ENCODE measurements at regions not wholly inside any gene's neighbourhood (a gene's known extent, or its start where the extent isn't known, plus 50 kb on each side); places are given as distances from the start of the nearest gene placed in this dataset.

DNA sequence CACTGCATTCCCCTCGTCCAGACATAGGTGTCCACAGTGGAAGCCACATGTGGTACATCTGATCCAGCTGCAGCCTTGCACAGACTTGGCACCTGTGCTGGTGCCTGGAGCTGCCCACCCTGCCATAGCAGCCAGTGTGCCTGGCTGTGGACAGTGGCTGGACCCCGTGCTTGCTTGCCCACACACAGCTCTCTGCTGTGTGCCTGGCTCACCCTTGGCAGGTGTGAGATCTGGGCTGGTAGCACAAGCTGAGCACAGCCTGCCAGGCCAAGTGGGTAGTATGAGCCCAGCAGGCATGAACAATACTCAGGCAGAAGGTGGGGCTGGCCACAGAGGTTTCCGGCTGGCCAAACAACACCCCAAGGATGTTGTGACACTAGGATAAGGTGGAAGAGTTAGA is 614.4 kb downstream of the BCKDHB start:
- TF ChIP-seq, protein P1, sequence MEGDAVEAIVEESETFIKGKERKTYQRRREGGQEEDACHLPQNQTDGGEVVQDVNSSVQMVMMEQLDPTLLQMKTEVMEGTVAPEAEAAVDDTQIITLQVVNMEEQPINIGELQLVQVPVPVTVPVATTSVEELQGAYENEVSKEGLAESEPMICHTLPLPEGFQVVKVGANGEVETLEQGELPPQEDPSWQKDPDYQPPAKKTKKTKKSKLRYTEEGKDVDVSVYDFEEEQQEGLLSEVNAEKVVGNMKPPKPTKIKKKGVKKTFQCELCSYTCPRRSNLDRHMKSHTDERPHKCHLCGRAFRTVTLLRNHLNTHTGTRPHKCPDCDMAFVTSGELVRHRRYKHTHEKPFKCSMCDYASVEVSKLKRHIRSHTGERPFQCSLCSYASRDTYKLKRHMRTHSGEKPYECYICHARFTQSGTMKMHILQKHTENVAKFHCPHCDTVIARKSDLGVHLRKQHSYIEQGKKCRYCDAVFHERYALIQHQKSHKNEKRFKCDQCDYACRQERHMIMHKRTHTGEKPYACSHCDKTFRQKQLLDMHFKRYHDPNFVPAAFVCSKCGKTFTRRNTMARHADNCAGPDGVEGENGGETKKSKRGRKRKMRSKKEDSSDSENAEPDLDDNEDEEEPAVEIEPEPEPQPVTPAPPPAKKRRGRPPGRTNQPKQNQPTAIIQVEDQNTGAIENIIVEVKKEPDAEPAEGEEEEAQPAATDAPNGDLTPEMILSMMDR (IDR thresholded peaks at IDR 0.05; ENCODE audit: low read depth, low read length): no peak
- no peaks in the 10 kb centered on the region for H3K36me3 ChIP-seq
- H3K27me3 ChIP-seq: no peaks in the 10 kb centered on the region
- no peak overlapping the region for H3K4me3 ChIP-seq (ENCODE audit: low read depth, low read length)
- H3K9me3 ChIP-seq: no peaks in the 10 kb centered on the region
- no peaks in the 10 kb centered on the region for H3K4me1 ChIP-seq
- no peak for DNase-seq

GRCh38 chr6:80714513-80714912 is 608.0 kb downstream of the BCKDHB start:
- no peak for DNase-seq
- Histone ChIP-seq H3K4me3 (ENCODE audit: low read depth, low read length) (no peak overlapping the region), H3K9me3 (no peaks in the 10 kb centered on the region), H3K27me3 (no peaks in the 10 kb centered on the region), H3K36me3 (no peaks in the 10 kb centered on the region), H3K4me1 (peaks cover 3% of the 10 kb centered on the region; the same call in 1 of the 2 replicates)
- TF ChIP-seq, protein P1 (IDR thresholded peaks at IDR 0.05; ENCODE audit: low read depth, low read length): no peak

DNA sequence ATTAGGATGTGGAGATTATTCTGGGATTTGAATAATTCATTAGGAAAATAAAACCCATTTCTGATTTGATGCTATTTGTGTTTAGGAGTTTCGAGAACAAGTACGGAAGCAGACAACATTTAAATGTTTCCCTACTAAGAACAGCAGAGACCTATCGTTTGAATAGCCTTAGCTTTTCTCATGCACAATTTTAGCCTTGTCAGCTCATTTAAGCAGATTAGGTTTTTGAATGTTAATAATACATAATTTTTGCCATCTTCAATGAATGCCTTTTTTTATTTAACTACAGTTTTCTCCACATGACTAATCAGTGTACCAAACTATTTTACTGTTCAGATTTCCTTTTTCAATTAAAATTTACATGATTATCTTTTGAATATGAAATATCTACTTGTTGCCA is 592.0 kb downstream of the BCKDHB start:
- H3K4me3 ChIP-seq (ENCODE audit: low read depth, low read length): no peak overlapping the region
- TF ChIP-seq, protein P1 (IDR thresholded peaks at IDR 0.05; ENCODE audit: low read depth, low read length): no peak
- no peak for DNase-seq

DNA sequence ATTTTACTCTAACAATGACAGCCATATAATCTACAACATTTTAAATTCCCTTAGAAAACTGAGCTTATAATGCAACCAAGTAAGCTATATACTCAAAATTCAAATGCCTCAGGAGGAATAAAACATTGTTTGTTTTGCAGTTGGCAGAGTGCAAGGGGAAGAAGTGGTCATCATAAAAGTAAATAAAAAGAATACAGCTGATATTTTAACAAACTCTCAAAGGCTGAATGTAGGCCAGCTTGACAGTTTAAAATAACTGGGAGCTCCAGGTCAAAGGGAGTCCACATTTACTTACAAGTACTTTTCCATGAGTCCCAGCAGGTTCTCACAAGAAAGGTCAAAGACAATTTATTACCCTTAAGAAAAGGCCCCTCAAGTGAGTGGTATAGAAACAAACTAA is 589.8 kb downstream of the BCKDHB start:
- no peak for DNase-seq
- Histone ChIP-seq H3K4me1 (no peaks in the 10 kb centered on the region), H3K27me3 (no peaks in the 10 kb centered on the region), H3K9me3 (no peaks in the 10 kb centered on the region), H3K4me3 (ENCODE audit: low read depth, low read length) (no peak overlapping the region), H3K36me3 (no peaks in the 10 kb centered on the region)
- TF ChIP-seq, protein P1 (IDR thresholded peaks at IDR 0.05; ENCODE audit: low read depth, low read length): no peak

More for the DNA sequence above, 592.0 kb downstream of the BCKDHB start:
- Histone ChIP-seq H3K36me3 (no peaks in the 10 kb centered on the region), H3K4me1 (no peaks in the 10 kb centered on the region), H3K9me3 (no peaks in the 10 kb centered on the region), H3K27me3 (no peaks in the 10 kb centered on the region)

GRCh38 chr6:80690551-80691131 is 584.2 kb downstream of the BCKDHB start:
- TF ChIP-seq, protein P1 (IDR thresholded peaks at IDR 0.05; ENCODE audit: low read depth, low read length): no peak
- no peaks in the 10 kb centered on the region for H3K4me1 ChIP-seq
- H3K4me3 ChIP-seq (ENCODE audit: low read depth, low read length): no peak overlapping the region
- H3K36me3 ChIP-seq: no peaks in the 10 kb centered on the region
- no peak for DNase-seq
- no peaks in the 10 kb centered on the region for H3K27me3 ChIP-seq
- H3K9me3 ChIP-seq: no peaks in the 10 kb centered on the region

GRCh38 chr6:80689716-80690395 is 583.4 kb downstream of the BCKDHB start:
- Histone ChIP-seq H3K36me3 (no peaks in the 10 kb centered on the region), H3K27me3 (no peaks in the 10 kb centered on the region), H3K4me3 (ENCODE audit: low read depth, low read length) (no peak overlapping the region), H3K4me1 (no peaks in the 10 kb centered on the region), H3K9me3 (no peaks in the 10 kb centered on the region)
- no peak for DNase-seq
- TF ChIP-seq, protein P1 (IDR thresholded peaks at IDR 0.05; ENCODE audit: low read depth, low read length): no peak
